ENCODE measurements at regions not wholly inside any gene's neighbourhood (a gene's known extent, or its start where the extent isn't known, plus 50 kb on each side); places are given as distances from the start of the nearest gene placed in this dataset.

- TF ChIP-seq POLR2AphosphoS5 (IDR thresholded peaks at IDR 0.05; ENCODE audit: low read depth) (no peak), CTCF (IDR thresholded peaks at IDR 0.05; ENCODE audit: insufficient read depth, low read length) (no peak), GABPA (IDR thresholded peaks at IDR 0.05; ENCODE audit: low read depth) (no peak), SPI1 (IDR thresholded peaks at IDR 0.05; ENCODE audit: borderline replicate concordance, low read depth) (no peak)
These were observed 473.8 kb upstream of the HSF2 start for GRCh38 chr6:121925534-121926255.
